ENCODE measurements at regions not wholly inside any gene's neighbourhood (a gene's known extent, or its start where the extent isn't known, plus 50 kb on each side); places are given as distances from the start of the nearest gene placed in this dataset.

DNA sequence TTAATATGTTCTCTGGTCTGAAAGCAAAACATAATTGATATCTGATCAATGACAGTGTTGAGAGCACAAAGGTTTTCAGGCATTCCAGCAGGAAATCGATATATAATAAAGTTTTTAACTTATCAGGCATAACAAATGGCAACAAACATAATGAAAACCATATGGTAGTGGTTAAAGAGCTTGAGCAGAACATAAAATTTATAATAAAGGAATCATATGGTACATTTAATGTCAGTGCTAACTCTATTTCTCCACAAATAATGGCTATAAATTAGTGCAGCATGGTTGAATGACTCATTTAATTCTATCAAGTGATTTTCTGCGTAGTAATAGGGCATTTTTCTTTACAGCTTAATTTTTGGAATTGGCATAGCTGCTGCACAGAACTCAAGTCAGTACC, 306.2 kb downstream of the FSIP2 start:
- TF ChIP-seq CTCF (IDR thresholded peaks at IDR 0.05), result no peak
- TF ChIP-seq POLR2A (IDR thresholded peaks at IDR 0.05), result no peak
- no peak for TF ChIP-seq EP300 (IDR thresholded peaks at IDR 0.05)
